ENCODE measurements at regions not wholly inside any gene's neighbourhood (a gene's known extent, or its start where the extent isn't known, plus 50 kb on each side); places are given as distances from the start of the nearest gene placed in this dataset.

DNA sequence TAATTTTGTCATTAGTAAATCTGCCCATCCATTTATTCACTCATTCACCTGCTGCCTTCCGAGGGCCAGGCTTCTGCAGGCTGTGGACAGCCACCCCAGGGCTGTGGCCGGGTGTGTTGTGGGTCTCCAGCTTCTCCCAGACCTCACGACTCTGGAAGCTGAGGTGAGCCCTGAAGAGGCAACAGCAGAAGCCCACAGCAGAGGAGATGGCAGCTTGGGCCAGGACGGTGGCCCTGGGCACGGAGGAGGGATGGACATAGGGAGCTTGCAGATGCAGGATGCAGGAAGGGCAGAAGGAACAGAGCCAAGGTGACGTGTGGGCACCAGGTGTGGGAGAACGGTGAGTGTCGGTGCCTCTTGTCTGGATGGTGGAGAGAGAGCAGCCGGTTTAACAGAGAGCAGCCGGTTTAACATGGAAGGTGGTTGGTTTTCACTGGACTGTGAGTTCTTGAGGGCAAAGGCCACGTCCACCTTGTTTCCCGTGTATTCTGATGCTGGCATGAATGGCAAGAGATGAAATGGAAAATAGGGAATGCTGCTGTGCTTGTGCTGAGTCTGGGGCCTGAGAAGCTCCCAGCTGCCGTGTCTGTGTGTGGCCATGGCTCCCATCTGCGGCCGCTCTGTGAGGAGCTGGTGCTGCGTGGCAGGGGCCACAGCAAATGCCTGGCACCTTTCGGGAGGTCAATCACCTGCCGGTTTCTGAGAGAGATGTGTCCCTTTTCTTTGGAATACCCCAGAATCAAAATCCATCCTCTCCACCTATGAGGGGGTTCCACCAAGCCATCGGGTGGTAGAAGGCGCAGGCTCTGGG, 669.9 kb downstream of the BRD1 start:
- FAIRE-seq: no peak

DNA sequence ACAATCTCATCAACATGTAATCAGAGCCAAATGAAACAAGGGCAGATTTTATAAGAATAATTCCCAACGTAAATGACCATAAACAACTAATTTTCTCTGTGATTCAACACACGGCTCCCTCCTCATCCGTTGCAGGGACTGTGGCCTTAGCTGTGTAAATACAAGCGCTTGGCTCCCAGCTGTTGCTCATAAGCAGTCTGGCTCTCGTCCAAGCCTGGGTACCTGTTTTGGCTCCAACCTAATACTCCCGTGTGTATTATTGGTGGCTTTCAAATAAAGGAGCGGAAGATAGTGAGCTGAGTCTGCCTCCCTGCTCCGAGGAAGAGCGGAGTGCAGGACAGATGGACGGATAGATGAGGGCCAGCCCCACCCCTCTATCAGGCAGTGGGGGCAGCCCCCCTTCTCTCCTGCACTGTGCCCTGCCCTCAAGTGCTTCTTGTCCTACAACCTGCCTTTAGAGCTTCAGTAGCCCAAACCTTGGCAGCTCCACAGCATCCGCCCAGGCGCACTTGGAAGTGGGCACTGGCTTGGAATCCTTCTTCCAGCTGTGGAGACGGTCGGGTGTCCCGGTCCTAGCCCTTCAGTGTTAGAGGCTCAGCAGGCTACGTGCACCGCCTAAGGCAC, 670.9 kb downstream of the BRD1 start:
- no peak for FAIRE-seq

- FAIRE-seq: no peak
Observed at GRCh38 chr22:49155770-49156580, 671.7 kb downstream of the BRD1 start.

DNA sequence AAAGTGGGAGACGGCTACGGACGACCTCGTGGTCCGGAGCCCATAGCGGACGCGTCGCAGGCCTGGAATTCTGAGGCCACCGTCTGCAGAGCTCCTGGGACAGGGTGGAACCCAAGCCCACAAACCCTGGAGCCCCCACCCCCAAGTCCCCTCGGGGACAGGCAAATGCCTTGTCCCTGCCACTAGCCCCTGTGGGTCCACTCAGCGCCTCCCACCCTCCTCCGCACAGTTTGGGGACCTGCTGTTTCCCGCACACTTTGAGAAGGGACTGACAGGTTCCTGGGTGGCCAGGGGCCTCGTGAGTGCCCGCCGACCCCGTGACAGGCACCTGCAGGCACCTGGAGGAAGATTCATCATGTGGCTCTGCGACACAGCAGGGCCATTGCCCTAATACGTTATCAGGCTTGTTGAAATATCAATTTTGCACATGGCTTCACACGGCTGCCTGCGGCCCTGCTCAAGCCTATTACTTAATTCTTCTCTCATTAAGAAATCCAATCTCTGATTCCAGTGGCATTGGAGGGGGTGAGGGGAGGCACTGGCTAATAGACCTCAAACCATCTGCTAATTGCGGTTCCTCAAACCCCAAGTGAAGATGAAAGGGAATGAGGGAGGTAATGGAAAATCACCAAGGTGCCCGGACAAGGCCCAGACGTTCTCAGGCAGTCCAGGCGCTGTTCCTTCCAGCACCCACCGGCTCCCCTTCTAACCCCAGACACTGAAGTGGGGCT, 672.5 kb downstream of the BRD1 start:
- no peak for FAIRE-seq

GRCh38 chr22:49154433-49154832, 673.2 kb downstream of the BRD1 start:
- FAIRE-seq: no peak

DNA sequence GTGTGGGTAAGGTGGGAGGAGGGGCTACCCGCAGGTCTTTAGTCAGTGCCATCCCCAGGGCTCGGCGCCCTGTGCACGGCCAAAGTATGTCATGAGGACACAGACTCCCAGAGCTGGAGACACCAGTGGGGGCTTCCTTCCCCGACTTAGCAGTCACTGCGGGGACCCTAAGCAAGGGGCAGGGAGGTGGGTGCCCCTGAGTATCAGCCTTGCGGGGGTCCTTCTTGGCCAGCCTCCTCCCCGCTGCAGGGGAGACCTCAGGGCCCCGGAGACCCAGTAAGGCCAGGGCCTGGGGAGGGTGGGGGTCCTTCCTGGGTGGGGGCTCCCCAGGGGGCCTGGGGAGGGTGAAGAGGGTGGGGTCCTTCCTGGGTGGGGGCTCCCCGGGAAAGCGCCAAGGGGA, 673.8 kb downstream of the BRD1 start:
- FAIRE-seq: no peak

GRCh38 chr22:49152939-49153770, 674.5 kb downstream of the BRD1 start:
- no peak for FAIRE-seq

DNA sequence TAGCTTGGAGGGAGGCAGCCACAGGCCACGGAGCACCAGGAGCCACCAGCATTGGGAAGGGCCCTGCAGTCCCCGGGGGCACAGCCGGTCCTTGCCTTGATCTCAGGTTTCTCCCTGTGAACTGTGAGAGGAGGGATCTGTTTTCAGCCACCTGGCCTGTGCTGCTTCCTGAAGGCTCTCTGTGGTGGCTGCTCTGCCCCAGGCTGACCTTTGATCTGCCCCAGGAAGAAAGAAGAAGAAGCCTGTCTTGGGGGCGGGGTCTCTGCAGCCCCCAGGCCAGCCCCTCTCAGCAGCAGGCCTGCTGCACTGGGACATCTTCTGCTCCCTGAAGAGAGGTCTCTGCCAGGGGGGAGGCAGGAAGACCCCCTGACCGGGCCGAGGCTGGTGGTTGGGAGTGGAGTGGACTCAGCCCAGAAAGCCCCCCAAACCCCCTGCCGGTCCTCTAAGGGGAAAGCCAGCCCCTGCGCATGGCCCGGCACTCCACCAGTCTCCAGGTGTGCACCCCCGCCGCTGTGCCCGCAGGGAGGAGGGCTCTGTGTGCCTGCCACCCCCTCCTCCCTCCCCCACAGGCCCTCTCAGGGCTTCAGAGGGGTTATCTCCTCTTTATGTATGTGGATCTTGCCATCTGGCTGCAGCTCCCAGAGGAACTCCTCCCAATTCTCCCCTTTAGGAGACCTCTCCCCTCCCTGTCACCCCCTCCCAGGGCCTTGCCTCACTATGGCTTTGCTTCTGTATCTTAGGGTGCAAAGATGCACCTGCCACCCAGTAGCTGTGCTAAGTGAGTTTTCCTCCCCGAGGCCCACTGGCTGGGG, 675.3 kb downstream of the BRD1 start:
- FAIRE-seq: no peak

- FAIRE-seq: no peak
Observed at GRCh38 chr22:49151256-49152126, 676.2 kb downstream of the BRD1 start.

- no peak for FAIRE-seq
Observed at GRCh38 chr22:49150801-49151221, 676.9 kb downstream of the BRD1 start.

GRCh38 chr22:49149721-49150608, 677.7 kb downstream of the BRD1 start:
- FAIRE-seq: no peak

DNA sequence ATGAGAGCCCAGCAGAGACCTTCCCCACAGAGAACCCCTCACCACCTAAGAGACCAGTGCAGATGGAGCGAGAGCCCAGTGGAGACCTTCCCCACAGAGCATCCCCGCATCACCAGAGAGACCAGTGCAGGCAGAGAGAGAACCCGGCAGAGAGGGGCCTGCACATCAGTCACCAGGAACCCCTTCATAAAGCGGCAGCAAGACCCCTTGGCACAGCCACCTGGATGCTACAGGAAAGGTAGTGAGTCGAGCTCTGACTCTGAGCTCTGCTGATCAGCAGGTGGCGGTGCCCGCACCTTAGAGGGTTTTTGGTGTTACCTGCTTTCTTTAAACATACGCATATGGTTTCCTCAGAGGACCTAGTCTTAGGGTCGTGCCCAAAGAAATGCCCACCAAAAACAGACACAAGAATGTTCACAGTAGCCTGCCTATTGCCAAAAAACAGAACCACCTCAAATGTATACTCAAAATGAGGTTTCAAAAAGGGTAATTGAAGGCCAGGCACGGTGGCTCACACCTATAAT, 678.7 kb downstream of the BRD1 start:
- FAIRE-seq: no peak

DNA sequence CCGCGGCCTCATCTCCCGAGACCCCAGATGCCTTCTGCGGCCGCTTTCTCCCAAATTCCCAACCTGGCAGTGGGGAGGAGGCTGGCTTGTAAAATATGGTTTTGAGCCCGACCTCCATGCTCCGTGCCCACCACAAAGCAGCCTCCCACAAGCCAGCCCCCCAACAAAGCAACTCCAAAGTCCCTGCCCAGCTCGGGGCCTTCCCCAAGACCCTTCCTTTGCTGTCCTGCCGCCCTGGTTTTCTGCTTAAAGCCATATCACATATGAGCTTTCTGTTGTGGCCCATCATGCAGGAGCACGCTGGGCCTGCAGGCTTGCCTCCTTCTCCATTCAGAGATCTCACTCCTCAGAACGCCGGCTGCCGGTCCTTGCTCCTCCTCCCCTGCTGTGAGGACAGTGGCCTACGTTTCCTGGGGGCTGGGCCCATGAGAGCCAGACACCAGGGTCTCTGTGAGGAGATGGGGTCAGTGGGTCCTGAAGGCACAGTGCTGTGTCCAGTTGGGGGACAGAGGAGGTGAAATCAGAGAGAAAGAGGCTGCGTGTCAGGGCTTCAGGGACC, 680.0 kb downstream of the BRD1 start:
- no peak for FAIRE-seq

DNA sequence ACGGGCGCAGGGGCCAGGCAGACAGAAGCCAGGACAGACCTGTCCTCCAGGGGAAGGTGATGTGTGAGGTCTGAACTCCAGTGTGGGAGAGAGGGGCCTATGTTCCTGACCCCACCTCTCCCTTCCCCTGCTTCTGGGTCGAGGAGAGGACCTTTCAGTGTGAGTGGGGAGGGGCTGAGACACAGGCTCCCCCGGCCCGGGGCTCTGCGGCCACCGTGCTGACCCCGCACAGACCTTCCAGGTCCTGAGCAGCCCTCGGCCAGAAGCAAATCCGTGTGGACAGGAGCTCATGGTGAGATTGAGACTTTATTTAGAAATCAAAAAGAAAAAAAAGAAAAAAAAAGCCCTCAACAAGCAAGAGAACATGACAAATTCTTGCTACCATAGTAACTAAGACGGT, 680.5 kb downstream of the BRD1 start:
- no peak for FAIRE-seq

GRCh38 chr22:49146511-49146910, 681.2 kb downstream of the BRD1 start:
- no peak for FAIRE-seq

GRCh38 chr22:49143812-49144211, 683.9 kb downstream of the BRD1 start:
- no peak for FAIRE-seq

DNA sequence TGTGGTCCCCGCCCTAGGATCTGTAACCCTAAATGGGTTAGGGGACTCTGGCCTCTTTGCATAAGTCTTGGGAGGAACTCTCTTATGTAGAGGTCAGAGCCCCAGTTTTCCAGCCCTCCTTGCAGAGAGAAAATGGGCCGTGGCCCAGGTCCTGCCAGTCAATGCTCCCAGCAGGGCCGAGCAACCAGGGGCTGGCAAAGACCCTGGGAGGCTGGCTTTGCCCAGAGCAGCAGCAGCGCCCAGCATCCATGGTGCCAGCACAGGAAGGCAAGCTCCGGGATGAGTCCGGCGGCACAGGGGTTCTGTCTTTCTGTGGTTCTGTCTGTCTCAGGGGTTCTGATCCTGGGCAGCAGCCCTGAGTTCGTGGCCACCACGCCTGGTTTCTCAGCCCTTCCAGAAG, 684.8 kb downstream of the BRD1 start:
- FAIRE-seq: no peak

- FAIRE-seq: no peak
Observed at GRCh38 chr22:49142296-49142695, 685.4 kb downstream of the BRD1 start.

DNA sequence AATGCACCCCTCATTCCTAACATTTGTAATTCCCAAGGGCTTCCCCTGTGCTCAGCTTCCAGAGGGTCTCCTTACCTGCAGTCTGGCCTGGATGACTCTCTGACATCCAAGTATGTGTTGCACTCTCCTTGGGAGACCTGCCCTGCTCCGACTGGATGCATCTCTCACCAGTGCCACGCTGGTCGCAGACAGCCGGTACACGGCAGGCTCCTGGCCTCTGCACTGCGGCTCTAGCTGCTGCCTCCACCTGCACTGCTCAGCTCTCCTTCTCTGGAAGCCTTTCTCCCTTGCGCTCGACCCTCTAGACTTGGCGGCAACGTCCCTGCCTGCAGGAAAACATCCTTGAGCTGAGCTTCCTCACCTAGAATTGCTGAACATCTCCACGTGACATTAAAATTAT, 685.9 kb downstream of the BRD1 start:
- FAIRE-seq: no peak
